GM18519 (cell line): ENCODE measurements at regions not wholly inside any gene's neighbourhood (a gene's known extent, or its start where the extent isn't known, plus 50 kb on each side); places are given as distances from the start of the nearest gene placed in this dataset.

Experiments
- ATAC-seq: cut with Tn5 transposase; IDR thresholded peaks from one replicate; pipeline ENCODE4 v1.9.1; 2021; ENCODE audit warnings: mild to moderate bottlenecking, moderate library complexity; ENCODE audit not compliant: unreplicated experiment, low FRiP score

- no peak for ATAC-seq
Observed at GRCh38 chr9:1726993-1727759, 288.0 kb upstream of the SMARCA2 start.

GRCh38 chr9:1729631-1730030 is 285.5 kb upstream of the SMARCA2 start:
- no peak for ATAC-seq

- ATAC-seq, result peak; percentile 64
Observed at GRCh38 chr9:1732670-1733069, 282.5 kb upstream of the SMARCA2 start.

GRCh38 chr9:1738511-1739100 is 276.5 kb upstream of the SMARCA2 start:
- no peak for ATAC-seq

- ATAC-seq, result no peak
Observed at GRCh38 chr9:1743121-1743960, 271.8 kb upstream of the SMARCA2 start.

- ATAC-seq, result no peak
Observed at GRCh38 chr9:1745980-1746379, 269.2 kb upstream of the SMARCA2 start.

GRCh38 chr9:1747417-1747967 is 267.7 kb upstream of the SMARCA2 start:
- peak; percentile 58 for ATAC-seq

- no peak for ATAC-seq
Observed at GRCh38 chr9:1748407-1748806, 266.7 kb upstream of the SMARCA2 start.

- ATAC-seq, result no peak
Observed at GRCh38 chr9:1757186-1757585, 258.0 kb upstream of the SMARCA2 start.

- ATAC-seq, result peak; percentile 70
Observed at GRCh38 chr9:1759009-1759408, 256.1 kb upstream of the SMARCA2 start.

GRCh38 chr9:1759771-1760300 is 255.3 kb upstream of the SMARCA2 start:
- ATAC-seq, result no peak

GRCh38 chr9:1761807-1762206 is 253.3 kb upstream of the SMARCA2 start:
- no peak for ATAC-seq

GRCh38 chr9:1766042-1766441 is 249.1 kb upstream of the SMARCA2 start:
- no peak for ATAC-seq

GRCh38 chr9:1768561-1768960 is 246.6 kb upstream of the SMARCA2 start:
- ATAC-seq, result no peak

GRCh38 chr9:1771094-1771789 is 243.9 kb upstream of the SMARCA2 start:
- no peak for ATAC-seq

GRCh38 chr9:1775230-1775629 is 239.9 kb upstream of the SMARCA2 start:
- no peak for ATAC-seq

GRCh38 chr9:1776668-1777067 is 238.5 kb upstream of the SMARCA2 start:
- no peak for ATAC-seq

- ATAC-seq, result no peak
Observed at GRCh38 chr9:1791191-1791590, 224.0 kb upstream of the SMARCA2 start.

- no peak for ATAC-seq
Observed at GRCh38 chr9:1794547-1795270, 220.4 kb upstream of the SMARCA2 start.
